HCT116 (cell line): ENCODE measurements at regions not wholly inside any gene's neighbourhood (a gene's known extent, or its start where the extent isn't known, plus 50 kb on each side); places are given as distances from the start of the nearest gene placed in this dataset.

Experiments
- CTCF ChIP-seq, 3 experiments: fragments of 200-600 bp in 1 of 3; sonication (generic) in 1 of 3; IDR thresholded peaks in 2 of 3; conservative IDR thresholded peaks in 1 of 3; 2 replicates each; pipeline ENCODE4 v1.5.1; 2012 to 2017; ENCODE audit warnings: low read depth in 2 of 3, low read length in 2 of 3, antibody characterized with exemption in 1 of 3, borderline replicate concordance in 1 of 3, control low read depth in 1 of 3, mild to moderate bottlenecking in 1 of 3, mixed read lengths in 1 of 3, mixed run types in 1 of 3, moderate library complexity in 1 of 3; ENCODE audit not compliant: insufficient read depth in 1 of 3
- POLR2A ChIP-seq: IDR thresholded peaks from 2 replicates; pipeline ENCODE4 v1.7.0; 2011; ENCODE audit warnings: borderline replicate concordance; ENCODE audit not compliant: insufficient read depth, insufficient read length; ENCODE audit errors: extremely low read depth
- TCF7L2 ChIP-seq: IDR thresholded peaks from 2 replicates; pipeline ENCODE4 v1.7.0; 2011; ENCODE audit warnings: borderline replicate concordance, inconsistent platforms; ENCODE audit not compliant: insufficient read depth, insufficient read length; ENCODE audit errors: extremely low read depth
- ZFX ChIP-seq: fragments of 450-650 bp; IDR thresholded peaks from 2 replicates; pipeline ENCODE4 v1.6.1; 2017

DNA sequence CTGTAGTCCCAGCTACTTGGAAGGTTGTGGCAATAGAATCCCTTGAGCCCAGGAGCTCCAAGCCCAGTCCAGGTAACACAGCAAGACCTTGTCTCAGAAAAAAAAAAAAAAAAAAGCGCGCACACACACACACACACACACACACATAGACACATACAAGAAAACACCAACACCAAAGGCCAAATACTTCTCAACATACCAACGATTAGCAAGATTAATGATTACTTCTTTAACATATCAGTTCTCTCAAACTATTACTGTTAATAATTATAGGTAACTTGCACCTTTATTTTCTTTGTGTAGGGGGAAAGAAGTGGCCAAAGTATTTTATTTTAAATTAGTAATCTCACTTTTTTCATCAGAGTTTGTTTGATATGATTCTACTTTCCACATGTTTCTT lies 289.5 kb upstream of the ADGRL2 start:
- no peak for TF ChIP-seq POLR2A
- TF ChIP-seq CTCF (IDR thresholded peaks at IDR 0.05 in 2 of 3, conservative IDR thresholded peaks at IDR 0.05 in 1 of 3; ENCODE audit: borderline replicate concordance in 1 of 3, insufficient read depth in 1 of 3, low read depth in 2 of 3, low read length in 2 of 3) = no peak
- no peak for TF ChIP-seq ZFX
- TF ChIP-seq TCF7L2 = no peak
